Medulla oblongata (tissue), 1 donor: ENCODE measurements at regions not wholly inside any gene's neighbourhood (a gene's known extent, or its start where the extent isn't known, plus 50 kb on each side); places are given as distances from the start of the nearest gene placed in this dataset.

Experiments used
- DNase-seq: peaks from one replicate; pipeline ENCODE4 v3.0.0-alpha.2; 2015; ENCODE audit errors: extremely low spot score

- no peak for DNase-seq
Observed at GRCh38 chr11:95692526-95693260, 96.9 kb downstream of the FAM76B start.

GRCh38 chr11:95690100-95690499 is 99.5 kb downstream of the FAM76B start:
- no peak for DNase-seq

- DNase-seq, result no peak
Observed at GRCh38 chr11:95688501-95689222, 100.9 kb downstream of the FAM76B start.

- no peak for DNase-seq
Observed at GRCh38 chr11:95688015-95688414, 101.6 kb downstream of the FAM76B start.

- no peak for DNase-seq
Observed at GRCh38 chr11:95686265-95686664, 103.3 kb downstream of the FAM76B start.

- DNase-seq, result no peak
Observed at GRCh38 chr11:95684701-95685100, 104.9 kb downstream of the FAM76B start.

GRCh38 chr11:95684170-95684569 is 105.4 kb downstream of the FAM76B start:
- no peak for DNase-seq

- no peak for DNase-seq
Observed at GRCh38 chr11:95682552-95682951, 107.0 kb downstream of the FAM76B start.

- DNase-seq, result no peak
Observed at GRCh38 chr11:95680169-95680929, 109.2 kb downstream of the FAM76B start.

GRCh38 chr11:95678988-95679387 is 110.6 kb downstream of the FAM76B start:
- DNase-seq, result no peak

- no peak for DNase-seq
Observed at GRCh38 chr11:95676308-95676707, 113.3 kb downstream of the FAM76B start.

- DNase-seq, result no peak
Observed at GRCh38 chr11:95675585-95675984, 114.0 kb downstream of the FAM76B start.

GRCh38 chr11:95674657-95675358 is 114.8 kb downstream of the FAM76B start:
- no peak for DNase-seq

- no peak for DNase-seq
Observed at GRCh38 chr11:95671768-95672167, 117.8 kb downstream of the FAM76B start.

- DNase-seq, result no peak
Observed at GRCh38 chr11:95668131-95668530, 121.5 kb downstream of the FAM76B start.

GRCh38 chr11:95661162-95661561 is 128.4 kb downstream of the FAM76B start:
- DNase-seq, result no peak

GRCh38 chr11:95660038-95660437 is 129.5 kb downstream of the FAM76B start:
- DNase-seq, result no peak

GRCh38 chr11:95659088-95659487 is 130.5 kb downstream of the FAM76B start:
- no peak for DNase-seq

- no peak for DNase-seq
Observed at GRCh38 chr11:95655536-95655935, 134.0 kb downstream of the FAM76B start.

- no peak for DNase-seq
Observed at GRCh38 chr11:95653680-95654079, 135.9 kb downstream of the FAM76B start.

GRCh38 chr11:95653099-95653498 is 136.5 kb downstream of the FAM76B start:
- no peak for DNase-seq

- DNase-seq, result no peak
Observed at GRCh38 chr11:95652002-95652472, 137.5 kb downstream of the FAM76B start.
